IPS-NIHi7 (cell line): ENCODE measurements at regions not wholly inside any gene's neighbourhood (a gene's known extent, or its start where the extent isn't known, plus 50 kb on each side); places are given as distances from the start of the nearest gene placed in this dataset.
A peak's percentile ranks its signal among the peaks of the same experiment; 100 is the strongest.

Experiments used
- DNase-seq: peaks from one replicate; pipeline ENCODE4 v3.0.0; 2012; ENCODE audit warnings: mixed read lengths; ENCODE audit errors: extremely low spot score

- no peak for DNase-seq
Observed at GRCh38 chr13:73898899-73899298, 235.3 kb downstream of the KLF12 start.

GRCh38 chr13:73898276-73898675 lies 235.9 kb downstream of the KLF12 start:
- no peak for DNase-seq

GRCh38 chr13:73894995-73895571 lies 239.1 kb downstream of the KLF12 start:
- DNase-seq: no peak

- no peak for DNase-seq
Observed at GRCh38 chr13:73893833-73894232, 240.4 kb downstream of the KLF12 start.

- no peak for DNase-seq
Observed at GRCh38 chr13:73891805-73892204, 242.4 kb downstream of the KLF12 start.

GRCh38 chr13:73883162-73883561 lies 251.0 kb downstream of the KLF12 start:
- DNase-seq: no peak

GRCh38 chr13:73880365-73880764 lies 253.8 kb downstream of the KLF12 start:
- peak; percentile 16 for DNase-seq

DNA sequence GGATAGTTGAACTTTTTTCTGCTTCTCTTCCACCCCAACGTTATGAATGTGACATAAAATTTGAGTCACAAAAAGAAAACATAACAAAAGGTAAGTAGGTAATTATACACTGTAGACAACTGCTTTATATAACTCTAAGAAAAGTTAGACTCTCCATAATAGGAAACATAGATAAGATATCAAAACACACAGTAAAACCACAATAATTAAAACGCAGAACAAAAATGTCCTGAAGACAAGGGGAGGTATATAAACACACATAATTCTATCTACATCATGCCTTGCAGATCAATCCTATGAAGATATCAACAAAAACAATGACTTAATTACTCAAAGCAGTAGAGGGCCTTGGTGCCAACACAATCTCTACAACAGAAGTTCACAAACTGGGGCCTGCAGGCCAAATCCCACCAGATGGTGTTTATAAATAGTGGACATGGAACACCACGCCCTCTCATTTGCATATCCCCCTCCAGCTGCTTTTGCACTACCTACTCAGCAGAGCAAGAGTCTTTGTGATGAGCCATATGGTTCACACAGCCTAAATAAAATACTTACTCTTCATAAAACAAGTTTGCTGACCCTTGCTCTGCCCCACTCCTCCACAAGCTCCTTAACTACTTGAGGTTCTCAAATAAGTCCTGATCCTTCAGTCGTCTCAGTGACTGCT lies 254.7 kb downstream of the KLF12 start:
- DNase-seq: no peak

DNA sequence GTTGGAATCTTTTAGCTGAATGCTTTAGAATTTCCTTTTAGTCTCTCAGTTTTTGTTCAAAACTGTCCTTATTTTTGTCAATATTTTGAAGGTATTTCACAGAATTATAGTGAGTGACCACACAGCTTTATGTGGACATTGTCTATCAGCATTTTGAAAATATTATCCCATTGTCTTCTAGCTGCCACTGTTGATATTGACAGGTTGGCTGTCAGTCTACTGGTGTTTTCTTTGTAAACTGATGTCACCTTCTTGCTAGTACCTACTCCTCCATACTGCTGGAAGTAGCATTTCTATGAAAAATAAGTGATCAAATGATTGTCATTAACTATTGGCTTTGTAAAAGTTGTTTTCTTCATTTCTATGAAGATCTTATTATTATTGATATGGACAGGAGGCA lies 256.8 kb downstream of the KLF12 start:
- no peak for DNase-seq

DNA sequence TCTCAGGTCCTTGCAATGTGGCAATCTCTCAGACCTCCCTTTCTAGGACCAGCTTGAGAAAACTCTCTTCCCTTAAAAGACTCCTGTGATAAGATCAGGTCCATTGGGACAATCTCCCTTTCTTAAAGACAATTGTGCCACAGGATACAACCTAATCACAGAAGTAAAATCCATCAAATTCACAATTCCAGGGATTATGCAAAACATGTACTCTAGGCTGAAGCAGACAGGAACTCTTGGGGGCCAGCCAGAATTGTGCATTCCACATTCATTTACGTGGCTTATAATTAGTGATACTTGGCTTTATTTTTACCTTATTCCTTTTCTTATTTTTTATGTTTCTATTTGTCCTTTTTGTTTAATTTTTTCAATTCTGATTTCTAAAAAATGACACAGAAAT lies 257.9 kb downstream of the KLF12 start:
- no peak for DNase-seq

DNA sequence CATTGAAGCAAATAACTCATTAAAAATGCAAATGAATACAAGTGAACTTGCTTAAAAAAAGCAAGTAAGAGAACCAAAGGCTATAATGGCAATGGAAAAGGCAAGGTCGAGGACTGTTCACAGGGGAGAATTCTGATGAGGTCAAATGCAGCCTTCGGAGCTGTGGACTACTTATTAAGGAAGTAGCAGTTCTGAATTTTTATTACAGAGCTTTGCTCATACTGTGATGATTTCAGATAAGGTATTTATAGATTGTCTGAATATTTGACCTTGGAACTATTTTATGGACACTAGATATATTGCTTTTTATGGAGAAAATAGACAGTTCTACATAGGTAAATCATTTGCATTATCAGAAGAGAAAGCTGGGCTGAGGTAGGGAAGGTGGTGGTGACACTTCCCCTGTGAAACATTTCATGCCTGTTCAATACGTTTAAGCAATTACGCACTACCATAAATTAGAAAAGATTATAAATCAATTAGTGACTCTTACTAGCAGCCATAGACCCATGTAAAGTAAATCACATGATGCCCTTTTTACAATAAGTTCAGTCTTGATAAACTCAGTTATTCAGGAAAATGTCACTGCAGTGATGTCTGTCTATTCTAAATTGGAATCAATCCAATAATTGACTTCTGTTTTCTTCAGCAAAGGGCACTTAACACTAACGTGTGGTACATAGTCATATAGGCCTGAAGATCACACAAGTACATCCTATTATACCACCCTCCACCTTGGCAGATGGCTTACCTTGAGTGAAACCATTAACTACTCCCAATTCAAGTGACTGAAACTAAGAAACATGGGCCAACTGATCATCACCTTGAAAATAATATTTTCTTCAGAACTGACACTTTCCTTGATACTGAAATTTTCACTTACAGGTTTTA lies 260.0 kb downstream of the KLF12 start:
- DNase-seq: no peak

DNA sequence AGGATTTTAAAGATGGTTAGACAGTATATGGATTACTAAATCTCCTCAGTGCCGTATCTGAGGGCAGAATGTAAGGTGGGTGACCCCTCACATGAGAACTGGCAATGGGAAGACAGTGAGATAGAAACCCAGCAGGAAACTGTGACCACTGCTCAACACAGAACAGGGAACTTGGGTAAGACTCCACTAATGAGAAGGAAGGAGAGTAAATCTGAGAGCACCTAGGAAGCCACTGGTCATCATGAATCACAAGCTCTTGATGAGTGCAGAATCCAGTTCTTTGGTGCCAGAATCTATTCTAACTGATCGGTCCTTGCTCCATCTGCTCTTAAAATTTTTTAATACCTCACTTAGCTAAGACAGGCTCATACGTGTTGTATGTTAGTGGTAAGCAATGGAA lies 261.8 kb downstream of the KLF12 start:
- DNase-seq: no peak

GRCh38 chr13:73870970-73871935 lies 263.0 kb downstream of the KLF12 start:
- peak; percentile 29 for DNase-seq

- no peak for DNase-seq
Observed at GRCh38 chr13:73870036-73870741, 264.0 kb downstream of the KLF12 start.

DNA sequence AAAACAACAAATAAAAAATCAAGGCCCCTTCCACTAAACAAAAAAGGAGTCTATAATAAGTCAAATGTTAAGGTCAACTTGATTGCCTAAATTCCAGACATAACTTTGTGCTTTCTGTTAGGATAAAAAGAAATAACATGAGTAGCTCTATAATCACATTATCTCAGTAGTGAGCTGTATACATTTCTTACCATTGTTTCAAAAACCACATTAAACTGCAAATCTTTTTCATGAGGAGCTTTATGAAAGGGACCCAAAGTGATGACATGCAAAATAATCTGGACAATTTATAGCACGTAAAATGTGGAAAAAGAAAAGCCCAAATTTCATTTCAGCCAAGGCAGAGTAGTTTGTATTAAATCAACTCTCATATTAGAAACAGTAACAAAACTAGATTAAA lies 269.2 kb downstream of the KLF12 start:
- DNase-seq: no peak

DNA sequence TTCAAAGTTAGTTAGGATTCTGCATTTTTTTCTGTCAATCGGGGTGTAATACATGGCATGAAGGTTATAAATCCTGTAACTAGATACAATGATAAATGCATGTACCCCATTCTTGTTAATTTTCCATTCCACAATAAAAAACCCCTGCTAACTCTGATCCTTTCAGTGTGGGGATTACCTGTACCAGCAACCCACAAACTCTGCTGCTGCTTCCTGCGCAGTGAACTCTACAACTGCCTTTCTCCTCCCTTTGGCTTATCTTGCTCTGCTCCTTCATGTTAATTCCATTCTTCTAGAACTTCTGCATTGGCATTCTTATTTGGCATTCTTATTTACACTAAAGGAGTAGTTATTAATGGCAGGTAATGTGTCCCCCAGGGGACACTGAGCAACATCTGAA lies 273.1 kb downstream of the KLF12 start:
- DNase-seq: no peak

- no peak for DNase-seq
Observed at GRCh38 chr13:73860501-73860900, 273.7 kb downstream of the KLF12 start.

DNA sequence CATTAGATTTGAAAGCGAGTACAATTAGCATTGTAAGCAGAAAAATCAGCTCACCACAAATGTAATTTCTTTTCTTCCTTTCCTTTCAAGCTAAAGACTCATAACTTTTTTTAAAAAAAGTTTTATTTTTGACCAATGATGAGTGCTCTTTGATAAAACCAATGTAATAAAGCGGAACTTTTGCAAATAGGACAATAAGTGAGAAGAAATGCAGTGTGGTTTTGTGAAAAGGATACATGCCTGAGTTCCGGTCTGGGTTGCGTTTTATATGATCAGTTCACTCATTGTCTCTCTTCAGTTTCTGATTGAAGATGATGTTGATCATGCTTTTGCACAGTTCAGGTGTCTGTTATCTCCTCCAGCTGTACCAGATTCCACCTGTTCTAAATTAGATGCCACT lies 274.4 kb downstream of the KLF12 start:
- DNase-seq: no peak

DNA sequence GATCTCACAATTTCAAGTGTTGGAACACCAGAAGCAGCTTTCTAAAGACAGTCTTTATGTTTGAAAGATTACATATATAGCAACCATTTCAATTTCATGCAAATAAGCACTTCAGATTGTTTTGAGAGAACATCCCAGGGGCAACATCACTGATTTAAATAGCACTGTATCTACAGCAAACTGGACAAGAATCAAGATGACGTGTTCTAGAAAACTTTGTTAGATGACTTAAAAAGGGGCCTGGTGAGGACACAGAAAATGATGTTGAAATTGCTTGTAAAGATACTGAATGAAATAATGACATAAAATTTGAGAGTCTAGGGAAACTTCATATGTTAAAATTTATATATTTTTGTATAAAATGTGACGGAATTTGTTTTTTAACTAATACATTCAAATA lies 277.1 kb downstream of the KLF12 start:
- no peak for DNase-seq

GRCh38 chr13:73851104-73851503 lies 283.1 kb downstream of the KLF12 start:
- no peak for DNase-seq
